Transverse colon (tissue), 4 donors: ENCODE measurements at regions not wholly inside any gene's neighbourhood (a gene's known extent, or its start where the extent isn't known, plus 50 kb on each side); places are given as distances from the start of the nearest gene placed in this dataset.

Source experiments
- CTCF ChIP-seq, 5 experiments: fragments of 200-600 bp in 3 of 5; fragments of 450-650 bp in 2 of 5; sonication (generic) in 3 of 5; IDR thresholded peaks; 1 replicate in 2 of 5; 2 replicates in 3 of 5; pipeline ENCODE4 v1.5.1; 2016 to 2017; ENCODE audit warnings: antibody characterized with exemption in 5 of 5, inconsistent platforms in 3 of 5, mild to moderate bottlenecking in 2 of 5, moderate library complexity in 1 of 5
- EP300 ChIP-seq: sonication (generic); formaldehyde crosslinking; IDR thresholded peaks from one replicate; pipeline ENCODE4 v1.6.1; 2017; ENCODE audit warnings: antibody characterized with exemption, low read depth
- POLR2A ChIP-seq: fragments of 450-650 bp; IDR thresholded peaks from one replicate; pipeline ENCODE4 v1.6.1; 2016; ENCODE audit warnings: antibody characterized with exemption, mild to moderate bottlenecking, moderate library complexity
- POLR2AphosphoS5 ChIP-seq, 3 donors: sonication (generic); formaldehyde crosslinking; IDR thresholded peaks; one replicate each; pipeline ENCODE4 v1.6.1; 2016; ENCODE audit warnings: antibody characterized with exemption in 3 of 3

- TF ChIP-seq CTCF (IDR thresholded peaks at IDR 0.05) (no peak), POLR2A (no peak), POLR2AphosphoS5 (IDR thresholded peaks at IDR 0.05) (no peak), EP300 (no peak)
Measured at GRCh38 chr10:128432011-128432410, 305.8 kb upstream of the MKI67 start.
